Smooth muscle cell of the brain vasculature (primary cell): ENCODE measurements at regions not wholly inside any gene's neighbourhood (a gene's known extent, or its start where the extent isn't known, plus 50 kb on each side); places are given as distances from the start of the nearest gene placed in this dataset.
"Not testable (repeated sequence)": the region's sequence is repeated elsewhere in the genome, so short reads cannot be mapped to it uniquely, and the experiment has no call there.

Experiments
- DNase-seq: peaks from one replicate; pipeline ENCODE4 v3.0.0-alpha.2; 2012; ENCODE audit warnings: low read depth, low spot score

- not testable (repeated sequence) for DNase-seq
These were observed 192.8 kb downstream of the AVL9 start for GRCh38 chr7:32688092-32688491.

DNA sequence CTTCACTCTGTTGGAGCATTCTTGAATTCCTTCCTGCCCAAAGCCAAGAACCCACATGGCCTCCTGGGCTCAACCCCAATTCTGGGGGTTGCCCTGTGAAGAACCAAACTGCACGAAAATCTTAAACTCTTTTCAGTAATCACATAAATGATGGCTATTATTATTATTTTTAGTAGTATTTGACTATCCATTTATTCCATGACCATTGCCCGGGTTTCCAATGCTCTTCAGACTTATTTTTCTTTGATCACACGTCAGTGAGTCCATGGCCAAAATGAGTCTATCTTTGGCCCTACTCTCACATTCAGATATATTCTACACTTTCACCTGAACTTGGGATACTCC lies 185.9 kb downstream of the AVL9 start:
- DNase-seq, result no peak

DNA sequence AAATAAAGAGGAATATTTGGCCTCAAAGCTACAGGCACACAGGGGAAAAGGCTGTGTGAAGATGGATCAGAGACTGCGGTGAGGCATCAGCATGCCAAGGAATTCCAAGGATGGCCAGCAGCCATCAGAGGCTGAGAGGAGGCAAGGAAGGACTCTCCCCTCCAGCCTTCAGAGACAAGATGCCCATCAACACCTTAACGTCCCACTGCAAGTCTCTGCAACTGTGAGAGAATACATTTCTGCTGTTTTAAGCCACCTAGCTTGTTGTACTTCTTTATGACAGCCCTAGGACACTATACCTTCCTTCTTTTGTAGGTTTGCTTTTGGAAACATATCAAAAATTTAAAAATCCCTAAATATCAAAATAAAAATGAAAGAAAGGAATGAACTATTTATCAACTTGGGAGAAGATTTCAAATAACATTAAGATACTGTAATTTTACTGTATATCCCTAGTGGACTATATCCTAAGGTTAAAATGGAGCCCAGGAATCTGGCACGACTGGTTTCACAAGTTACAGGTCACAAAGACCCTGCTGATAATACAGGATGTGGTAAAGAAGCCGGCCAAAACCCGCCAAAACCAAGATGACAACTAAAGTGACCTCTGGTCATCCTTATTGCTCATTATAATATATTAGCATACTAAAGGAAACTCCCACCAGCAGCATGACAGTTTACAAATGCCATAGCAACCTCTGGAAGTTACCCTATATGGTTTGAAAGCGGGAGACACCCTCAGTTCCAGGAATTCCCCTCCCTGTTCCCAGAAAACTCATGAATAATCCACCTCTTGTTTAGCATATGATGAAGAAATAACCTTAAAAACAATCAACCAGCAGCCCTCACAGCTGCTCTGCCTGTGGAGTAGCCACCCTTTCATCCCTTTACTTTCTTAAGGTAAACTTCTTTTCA lies 185.2 kb downstream of the AVL9 start:
- DNase-seq, result no peak

DNA sequence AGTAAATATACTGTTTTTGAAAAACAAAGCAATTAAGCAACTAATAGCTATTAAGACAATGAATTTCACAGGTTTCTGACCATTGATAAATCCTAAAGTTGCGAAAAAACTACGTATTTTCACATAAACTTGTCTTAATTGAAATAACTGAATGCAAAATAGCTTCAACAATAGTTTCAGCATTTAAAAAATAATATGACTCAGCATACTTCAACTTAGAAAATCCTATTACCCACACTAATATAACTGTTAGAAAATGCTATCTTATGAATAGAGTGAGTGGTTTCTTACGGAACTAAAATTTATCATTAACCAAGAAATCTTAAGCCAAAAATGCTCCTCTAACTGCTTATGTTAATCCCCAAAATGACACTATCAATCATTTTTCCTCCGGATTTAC lies 183.9 kb downstream of the AVL9 start:
- no peak for DNase-seq

DNA sequence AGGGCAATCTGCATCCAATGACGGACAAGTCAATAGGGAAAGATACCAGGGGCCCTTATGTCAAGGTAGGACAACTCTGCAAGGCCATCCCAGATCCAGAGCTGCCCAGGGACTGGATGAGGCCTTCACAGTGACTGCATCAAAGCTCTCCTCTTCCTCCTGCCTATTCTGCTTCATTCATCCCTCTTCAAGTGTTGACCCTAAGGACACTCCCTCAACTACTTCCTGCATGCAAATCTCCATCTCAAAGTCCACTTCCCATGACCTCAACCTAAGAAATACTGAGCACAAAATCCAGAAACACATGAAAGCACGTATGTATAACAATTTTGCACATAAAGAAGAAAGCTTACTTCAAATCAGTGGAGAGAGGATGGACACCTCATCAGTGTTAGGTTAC lies 182.3 kb downstream of the AVL9 start:
- no peak for DNase-seq

- DNase-seq, result no peak
These were observed 181.1 kb downstream of the AVL9 start for GRCh38 chr7:32676249-32676941.

GRCh38 chr7:32673275-32673983 lies 178.1 kb downstream of the AVL9 start:
- no peak for DNase-seq

GRCh38 chr7:32670110-32671025 lies 175.1 kb downstream of the AVL9 start:
- DNase-seq, result no peak

- DNase-seq, result not testable (repeated sequence)
These were observed 174.0 kb downstream of the AVL9 start for GRCh38 chr7:32669173-32669870.

GRCh38 chr7:32668387-32669097 lies 173.3 kb downstream of the AVL9 start:
- DNase-seq, result not testable (repeated sequence)

GRCh38 chr7:32667586-32667985 lies 172.3 kb downstream of the AVL9 start:
- not testable (repeated sequence) for DNase-seq

DNA sequence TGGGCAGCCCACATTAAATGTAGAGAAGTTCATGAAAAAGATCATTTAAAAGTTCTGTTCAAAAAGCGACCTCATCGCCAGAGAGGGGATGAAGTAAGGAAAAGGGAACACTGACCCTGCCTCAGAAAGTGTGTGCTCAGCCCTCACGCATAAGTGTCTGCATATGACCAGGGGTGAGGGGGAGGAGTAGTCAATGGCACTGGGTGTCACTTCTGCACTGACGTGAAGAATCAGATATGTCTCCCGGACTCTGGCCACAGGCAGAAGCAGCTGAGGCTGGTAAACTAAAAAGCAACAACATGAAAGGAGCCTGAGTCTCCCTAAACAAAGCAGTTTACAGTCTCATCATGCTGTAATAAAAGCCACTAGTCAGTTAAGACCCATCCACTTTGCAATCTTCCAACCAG lies 168.5 kb downstream of the AVL9 start:
- not testable (repeated sequence) for DNase-seq

DNA sequence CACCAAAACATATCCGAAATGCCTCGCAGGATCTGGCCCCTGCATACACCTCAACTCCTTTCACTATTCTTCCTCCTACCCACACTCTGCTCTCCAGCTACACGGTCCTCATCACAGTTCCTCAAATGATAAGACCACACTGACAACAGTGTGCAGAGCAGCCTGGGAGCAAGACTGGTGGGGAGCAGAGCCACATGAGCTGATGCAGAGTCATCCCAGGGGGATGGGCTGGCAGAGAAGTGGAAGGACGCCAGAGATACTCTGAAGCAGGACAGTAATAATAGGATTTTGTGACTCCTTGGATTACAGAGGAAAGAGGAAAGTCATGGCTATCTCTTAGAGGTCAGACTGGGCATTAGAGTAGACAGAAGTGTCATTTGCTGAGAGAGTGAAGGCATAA lies 167.2 kb downstream of the AVL9 start:
- DNase-seq, result not testable (repeated sequence)

- DNase-seq, result no peak
These were observed 166.6 kb downstream of the AVL9 start for GRCh38 chr7:32661929-32662328.

GRCh38 chr7:32661501-32661900 lies 166.2 kb downstream of the AVL9 start:
- DNase-seq, result no peak

DNA sequence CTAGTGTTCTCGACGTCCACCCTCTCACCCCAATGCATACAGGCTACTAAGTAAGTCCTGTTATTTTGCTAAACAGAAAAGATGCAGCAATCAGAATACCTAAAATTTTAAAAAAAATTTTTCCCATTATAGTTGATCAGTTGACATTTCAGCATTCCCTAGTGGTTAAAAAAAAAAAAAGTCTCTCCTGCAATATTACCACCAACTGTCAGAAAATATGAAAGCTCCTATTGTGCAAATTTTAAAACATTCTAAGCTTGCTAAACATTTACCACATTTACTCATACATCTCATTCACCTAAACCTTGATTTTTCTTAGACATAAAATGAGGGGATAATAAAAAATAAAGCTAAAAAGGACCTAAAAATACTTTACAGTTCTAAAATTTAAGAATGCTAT lies 165.6 kb downstream of the AVL9 start:
- DNase-seq, result no peak

- no peak for DNase-seq
These were observed 164.6 kb downstream of the AVL9 start for GRCh38 chr7:32659853-32660252.

DNA sequence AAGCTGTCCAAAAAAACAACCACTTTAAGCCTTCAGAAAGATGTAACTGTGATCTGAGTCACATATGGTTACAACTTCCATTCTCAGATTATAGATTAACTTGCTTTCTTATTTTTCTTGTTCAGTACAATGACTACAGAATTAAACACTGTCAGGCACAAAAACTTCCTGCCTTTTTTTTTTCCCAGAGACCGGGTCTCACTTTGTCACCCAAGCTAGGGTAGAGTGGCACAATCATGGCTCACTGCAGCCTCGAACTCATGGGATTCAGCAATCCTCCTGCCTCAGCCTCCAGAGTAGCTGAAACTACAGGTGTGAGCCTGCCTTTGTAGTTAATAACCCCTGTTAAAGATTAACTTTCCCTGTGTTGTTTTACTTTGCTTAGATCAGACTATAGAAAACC lies 163.2 kb downstream of the AVL9 start:
- DNase-seq, result no peak

- no peak for DNase-seq
These were observed 162.7 kb downstream of the AVL9 start for GRCh38 chr7:32658034-32658433.

- DNase-seq, result not testable (repeated sequence)
These were observed 159.3 kb downstream of the AVL9 start for GRCh38 chr7:32654549-32654948.
